HFF-Myc (cell line): ENCODE measurements at regions not wholly inside any gene's neighbourhood (a gene's known extent, or its start where the extent isn't known, plus 50 kb on each side); places are given as distances from the start of the nearest gene placed in this dataset.

Experiments used
- DNase-seq: peaks from one replicate; pipeline ENCODE4 v3.0.0-alpha.2; 2011; ENCODE audit warnings: low read depth; ENCODE audit errors: extremely low read depth
- H3K4me3 ChIP-seq: replicated peaks from 2 replicates; pipeline ENCODE4 v1.5.1; 2011; ENCODE audit warnings: low read depth, mild to moderate bottlenecking, control low read depth, low read length
- CTCF ChIP-seq: IDR thresholded peaks from 2 replicates; pipeline ENCODE4 v1.5.1; 2012; ENCODE audit warnings: mild to moderate bottlenecking, low read depth, low read length, control low read depth; ENCODE audit errors: missing control alignments

GRCh38 chr2:53103679-53104078 is 663.9 kb upstream of the CHAC2 start:
- no peak for TF ChIP-seq CTCF
- no peak for DNase-seq
- H3K4me3 ChIP-seq: no peak overlapping the region

- no peak overlapping the region for H3K4me3 ChIP-seq
- TF ChIP-seq CTCF: no peak
- DNase-seq: no peak
Measured at GRCh38 chr2:53098696-53099078, 668.9 kb upstream of the CHAC2 start.

GRCh38 chr2:53096351-53096750 is 671.3 kb upstream of the CHAC2 start:
- no peak for TF ChIP-seq CTCF
- no peak overlapping the region for H3K4me3 ChIP-seq
- DNase-seq: no peak

- TF ChIP-seq CTCF: no peak
- no peak for DNase-seq
- no peak overlapping the region for H3K4me3 ChIP-seq
Measured at GRCh38 chr2:53095664-53096063, 671.9 kb upstream of the CHAC2 start.

GRCh38 chr2:53095227-53095626 is 672.4 kb upstream of the CHAC2 start:
- H3K4me3 ChIP-seq: no peak overlapping the region
- DNase-seq: no peak
- no peak for TF ChIP-seq CTCF

- no peak for TF ChIP-seq CTCF
- no peak for DNase-seq
- no peak overlapping the region for H3K4me3 ChIP-seq
Measured at GRCh38 chr2:53093355-53093754, 674.2 kb upstream of the CHAC2 start.

- H3K4me3 ChIP-seq: no peak overlapping the region
- no peak for DNase-seq
- no peak for TF ChIP-seq CTCF
Measured at GRCh38 chr2:53091183-53091582, 676.4 kb upstream of the CHAC2 start.
